Osteoblast (primary cell): ENCODE measurements at regions not wholly inside any gene's neighbourhood (a gene's known extent, or its start where the extent isn't known, plus 50 kb on each side); places are given as distances from the start of the nearest gene placed in this dataset.
"Not testable (repeated sequence)": the region's sequence is repeated elsewhere in the genome, so short reads cannot be mapped to it uniquely, and the experiment has no call there.

ENCODE experiments used
- DNase-seq: peaks from one replicate; pipeline ENCODE4 v3.0.0; 2011; ENCODE audit warnings: low spot score, mixed read lengths; ENCODE audit not compliant: insufficient read length; ENCODE audit errors: missing footprints
- H2AFZ ChIP-seq: 2 replicates; pipeline ENCODE4 v1.6.0; 2011; ENCODE audit warnings: mild to moderate bottlenecking, low read length
- H3K27ac ChIP-seq: 2 replicates; pipeline ENCODE4 v1.5.1; 2011; ENCODE audit warnings: mild to moderate bottlenecking, low read depth, low read length, moderate library complexity
- H3K27me3 ChIP-seq: 2 replicates; pipeline ENCODE4 v1.6.0; 2012; ENCODE audit warnings: mild to moderate bottlenecking, control low read depth, inconsistent platforms, low read length, moderate library complexity; ENCODE audit not compliant: insufficient read depth
- H3K36me3 ChIP-seq: 2 replicates; pipeline ENCODE4 v1.5.1; 2011; ENCODE audit warnings: mild to moderate bottlenecking, low read length, control low read depth, moderate library complexity; ENCODE audit not compliant: insufficient read depth
- H3K4me1 ChIP-seq: 2 replicates; pipeline ENCODE4 v1.5.1; 2011; ENCODE audit warnings: mild to moderate bottlenecking, low read length, control low read depth, moderate library complexity; ENCODE audit not compliant: insufficient read depth
- H3K4me2 ChIP-seq: 2 replicates; pipeline ENCODE4 v1.6.0; 2011; ENCODE audit warnings: mild to moderate bottlenecking, low read length; ENCODE audit not compliant: insufficient read depth
- H3K4me3 ChIP-seq: fragments of 200-600 bp; sonication (generic); 3 replicates; pipeline ENCODE4 v1.5.1; 2012; ENCODE audit warnings: mild to moderate bottlenecking, low read length, inconsistent platforms; ENCODE audit not compliant: insufficient read depth
- H3K79me2 ChIP-seq: 2 replicates; pipeline ENCODE4 v1.6.0; 2012; ENCODE audit warnings: mild to moderate bottlenecking, low read length, control low read depth, inconsistent platforms; ENCODE audit not compliant: insufficient read depth
- H3K9me3 ChIP-seq: 2 replicates; pipeline ENCODE4 v1.5.1; 2011; ENCODE audit warnings: low read depth, low read length, control low read depth
- H4K20me1 ChIP-seq: 2 replicates; pipeline ENCODE4 v1.6.0; 2012; ENCODE audit warnings: mild to moderate bottlenecking, low read length, control low read depth; ENCODE audit not compliant: insufficient read depth
- CTCF ChIP-seq: IDR thresholded peaks from 2 replicates; pipeline ENCODE4 v1.5.1; 2011; ENCODE audit warnings: mild to moderate bottlenecking, low read depth, low read length, moderate library complexity; ENCODE audit errors: extremely low read depth

GRCh38 chr18:5029592-5029991, 167.5 kb downstream of the AKAIN1 start:
- H3K27me3 ChIP-seq = no peaks in the 10 kb centered on the region
- DNase-seq = no peak
- H2AFZ ChIP-seq = no peak overlapping the region
- no peaks in the 10 kb centered on the region for H4K20me1 ChIP-seq
- no peak overlapping the region for H3K27ac ChIP-seq
- no peaks in the 10 kb centered on the region for H3K79me2 ChIP-seq
- no peaks in the 10 kb centered on the region for H3K9me3 ChIP-seq
- H3K36me3 ChIP-seq = no peaks in the 10 kb centered on the region
- no peak overlapping the region for H3K4me3 ChIP-seq
- no peaks in the 10 kb centered on the region for H3K4me1 ChIP-seq
- no peak overlapping the region for H3K4me2 ChIP-seq
- TF ChIP-seq CTCF = no peak

- H3K4me1 ChIP-seq = no peaks in the 10 kb centered on the region
- TF ChIP-seq CTCF = no peak
- no peak overlapping the region for H2AFZ ChIP-seq
- no peak for DNase-seq
- H3K9me3 ChIP-seq = no peaks in the 10 kb centered on the region
- no peaks in the 10 kb centered on the region for H3K36me3 ChIP-seq
- H3K27ac ChIP-seq = no peak overlapping the region
- no peaks in the 10 kb centered on the region for H3K27me3 ChIP-seq
- no peaks in the 10 kb centered on the region for H3K79me2 ChIP-seq
- no peaks in the 10 kb centered on the region for H4K20me1 ChIP-seq
- H3K4me3 ChIP-seq = no peak overlapping the region
- H3K4me2 ChIP-seq = no peak overlapping the region
Measured at GRCh38 chr18:5024741-5025140, 172.3 kb downstream of the AKAIN1 start.

- no peaks in the 10 kb centered on the region for H4K20me1 ChIP-seq
Measured at GRCh38 chr18:5021558-5021957, 175.5 kb downstream of the AKAIN1 start.

GRCh38 chr18:5015213-5015612, 181.8 kb downstream of the AKAIN1 start:
- no peaks in the 10 kb centered on the region for H3K4me1 ChIP-seq
- TF ChIP-seq CTCF = no peak
- H3K27ac ChIP-seq = no peak overlapping the region
- H3K79me2 ChIP-seq = no peaks in the 10 kb centered on the region
- no peak overlapping the region for H3K4me2 ChIP-seq
- no peak overlapping the region for H3K4me3 ChIP-seq
- H3K27me3 ChIP-seq = no peaks in the 10 kb centered on the region
- no peaks in the 10 kb centered on the region for H4K20me1 ChIP-seq
- no peak overlapping the region for H2AFZ ChIP-seq
- H3K9me3 ChIP-seq = no peaks in the 10 kb centered on the region
- no peak for DNase-seq
- H3K36me3 ChIP-seq = no peaks in the 10 kb centered on the region

More at GRCh38 chr18:5021558-5021957, 175.5 kb downstream of the AKAIN1 start:
- Histone ChIP-seq H3K4me2 (no peak overlapping the region), H3K4me1 (no peaks in the 10 kb centered on the region), H3K4me3 (no peak overlapping the region), H3K27me3 (no peaks in the 10 kb centered on the region), H3K36me3 (no peaks in the 10 kb centered on the region), H2AFZ (no peak overlapping the region), H3K9me3 (no peaks in the 10 kb centered on the region), H3K27ac (no peak overlapping the region), H3K79me2 (no peaks in the 10 kb centered on the region)
- no peak for TF ChIP-seq CTCF
- no peak for DNase-seq

- H3K9me3 ChIP-seq, H3K4me1 ChIP-seq, H4K20me1 ChIP-seq, H3K27me3 ChIP-seq, H2AFZ ChIP-seq, H3K4me3 ChIP-seq, DNase-seq, H3K79me2 ChIP-seq, H3K36me3 ChIP-seq, H3K27ac ChIP-seq, H3K4me2 ChIP-seq: not testable (repeated sequence)
Measured at GRCh38 chr18:5004031-5004820, 192.8 kb downstream of the AKAIN1 start.
